Heart left ventricle (tissue), 13 donors: ENCODE measurements at regions not wholly inside any gene's neighbourhood (a gene's known extent, or its start where the extent isn't known, plus 50 kb on each side); places are given as distances from the start of the nearest gene placed in this dataset.

Experiments
- CTCF ChIP-seq, 12 donors: fragments of 200-600 bp; sonication (generic) in 4 of 12; IDR thresholded peaks; one replicate each; pipeline versions ENCODE4 v1.5.0 to v1.8.0; 2018 to 2022; ENCODE audit warnings: antibody characterized with exemption in 12 of 12, mild to moderate bottlenecking in 5 of 12
- POLR2A ChIP-seq, 2 donors: fragments of 450-650 bp; IDR thresholded peaks; one replicate each; pipeline ENCODE4 v1.6.1; 2017; ENCODE audit warnings: antibody characterized with exemption in 2 of 2, mild to moderate bottlenecking in 2 of 2, moderate library complexity in 2 of 2
- donor health status: ischemic (EF 13 %, LVEDD 7.1; RV severe dilation, severe dysfunction).
- donor health status: DM: no; HTN: yes; CAD: no.
- donor health status: DM: no; HTN: no; CAD: no.
- donor health status: ischemic (EF 25% LVEDD 6.9; RV normal size, moderate dysfunction).
- donor health status: ischemic (EF 25% LVEDD 5.7; RV mildly dilated, moderate dysfunction).
- donor health status: ischemic (EF 35%, LVEDD 5.7; RV mildly dilated, moderate dysfunction).
- donor health status: nonischemic (EF 11% LVEDD 7.7; RV severe dilation, severe dysfunction).
- donor health status: DM: yes; HTN: yes; CAD: no.
- donor health status: PGD.
- donor health status: ischemic (EF 29% LVEDD 5.4; RV normal size, mild dysfunction).
- donor health status: nonischemic (EF 23%, LVEDD 6.1; RV moderate dilation, normal function).

GRCh38 chr9:71552480-71552879, 215.8 kb downstream of the CEMIP2 start:
- TF ChIP-seq CTCF (IDR thresholded peaks at IDR 0.05) (no peak), POLR2A (IDR thresholded peaks at IDR 0.05) (no peak)
